HCT116 (cell line): ENCODE measurements at regions not wholly inside any gene's neighbourhood (a gene's known extent, or its start where the extent isn't known, plus 50 kb on each side); places are given as distances from the start of the nearest gene placed in this dataset.

Source experiments
- ATAC-seq: fragments of 200-7000 bp; cut with Tn5 transposase; 2 replicates; pipeline ENCODE4 v1.9.1; 2020; ENCODE audit warnings: mild to moderate bottlenecking, moderate library complexity
- BruUV-seq: library from RNA; stranded (reverse); fragments of 400-500 nt; replicated peaks from 2 replicates; lab custom pipeline; 2021; lab: Mats Ljungman, UMichigan
- CTCF ChIA-PET: fragments of 300-600 bp; sonication (Branson Sonifier 250); formaldehyde crosslinking; loops from one replicate; lab custom pipeline; 2021; ENCODE audit warnings: antibody characterized with exemption; lab: Charles Lee
- POLR2A ChIA-PET: fragments of 300-600, 350-600 bp; sonication (Branson Sonifier 250); formaldehyde crosslinking; loops from one replicate; lab custom pipeline; 2021; ENCODE audit warnings: antibody characterized with exemption; lab: Charles Lee
- RAD21 ChIA-PET, 2 experiments: fragments of 300-600 bp; sonication (Branson Sonifier 250); formaldehyde crosslinking; loops; one replicate each; lab custom pipeline; 2023; ENCODE audit warnings: low total read pairs in 2 of 2; ENCODE audit not compliant: uncharacterized antibody in 2 of 2, unreplicated experiment in 2 of 2, low non-redundant PET in 1 of 2; lab: Charles Lee
- DNase-seq: peaks from one replicate; pipeline ENCODE4 v3.0.0-alpha.2; 2010; ENCODE audit warnings: low read depth, low spot score
- H2AFZ ChIP-seq: fragments of 200-600 bp; shearing (Covaris generic), sonication (generic); 2 replicates; pipeline ENCODE4 v1.6.1; 2017; ENCODE audit warnings: low read depth, mixed run types, mixed read lengths, antibody characterized with exemption, low read length; ENCODE audit not compliant: poor library complexity, severe bottlenecking
- H3K27ac ChIP-seq: 2 replicates; pipeline ENCODE4 v1.5.1; 2012; ENCODE audit warnings: low read depth, low read length
- H3K27me3 ChIP-seq: fragments of 200-600 bp; sonication (generic); 2 replicates; pipeline ENCODE4 v1.6.1; 2016; ENCODE audit warnings: mixed run types, low read length, mixed read lengths; ENCODE audit not compliant: insufficient read depth
- H3K36me3 ChIP-seq, 2 experiments: fragments of 200-500 bp in 1 of 2; fragments of 200-600 bp in 1 of 2; sonication (Bioruptor generic) in 1 of 2; sonication (generic) in 1 of 2; 2 replicates each; pipeline versions ENCODE4 v1.5.1 to v1.6.1; 2014 to 2016; ENCODE audit warnings: low read length in 2 of 2, inconsistent platforms in 1 of 2, mixed read lengths in 1 of 2, mixed run types in 1 of 2; ENCODE audit not compliant: insufficient read depth in 2 of 2, control insufficient read depth in 1 of 2
- H3K4me1 ChIP-seq, 2 experiments: fragments of 200-600 bp in 1 of 2; sonication (generic) in 1 of 2; 2 replicates each; pipeline versions ENCODE4 v1.5.1 to v1.6.1; 2012 to 2017; ENCODE audit warnings: low read length in 2 of 2, inconsistent platforms in 1 of 2, mild to moderate bottlenecking in 1 of 2, mixed read lengths in 1 of 2, mixed run types in 1 of 2, moderate library complexity in 1 of 2; ENCODE audit not compliant: insufficient read depth in 2 of 2, control insufficient read depth in 1 of 2
- H3K4me2 ChIP-seq: fragments of 200-600 bp; sonication (generic); 2 replicates; pipeline ENCODE4 v1.6.1; 2017; ENCODE audit warnings: mixed run types, low read length, mixed read lengths
- H3K4me3 ChIP-seq, 2 experiments: fragments of 200-600 bp in 1 of 2; sonication (generic) in 1 of 2; replicated peaks in 1 of 2; 2 replicates each; pipeline ENCODE4 v1.5.1; 2011 to 2016; ENCODE audit warnings: low read length in 2 of 2, control low read depth in 1 of 2, low read depth in 1 of 2, mild to moderate bottlenecking in 1 of 2, mixed read lengths in 1 of 2, mixed run types in 1 of 2
- H3K79me2 ChIP-seq: fragments of 200-600 bp; sonication (generic); 2 replicates; pipeline ENCODE4 v1.6.1; 2017; ENCODE audit warnings: mild to moderate bottlenecking, mixed run types, low read length, moderate library complexity, mixed read lengths; ENCODE audit not compliant: insufficient read depth
- H3K9ac ChIP-seq: fragments of 200-600 bp; sonication (generic); 2 replicates; pipeline ENCODE4 v1.6.1; 2016; ENCODE audit warnings: low read length, mixed read lengths
- H3K9me2 ChIP-seq: fragments of 200-600 bp; sonication (generic), shearing (Covaris generic); 2 replicates; pipeline ENCODE4 v1.6.1; 2017; ENCODE audit warnings: mixed run types, mild to moderate bottlenecking, moderate library complexity; ENCODE audit not compliant: insufficient read depth
- H3K9me3 ChIP-seq, 2 experiments: fragments of 200-500 bp in 1 of 2; fragments of 200-600 bp in 1 of 2; sonication (Bioruptor generic) in 1 of 2; sonication (generic) in 1 of 2; 2 replicates each; pipeline ENCODE4 v1.6.1; 2014 to 2017; ENCODE audit warnings: low read length in 2 of 2, mixed read lengths in 2 of 2, inconsistent platforms in 1 of 2, low read depth in 1 of 2, mild to moderate bottlenecking in 1 of 2, mixed run types in 1 of 2, moderate library complexity in 1 of 2; ENCODE audit not compliant: control insufficient read depth in 1 of 2, insufficient read depth in 1 of 2
- H4K20me1 ChIP-seq: fragments of 200-600 bp; sonication (generic), shearing (Covaris generic); 2 replicates; pipeline ENCODE4 v1.6.1; 2017; ENCODE audit warnings: mixed run types, mild to moderate bottlenecking, moderate library complexity; ENCODE audit not compliant: insufficient read depth
- CEBPB ChIP-seq: IDR thresholded peaks from 2 replicates; pipeline ENCODE4 v1.6.1; 2012; ENCODE audit warnings: low read depth
- CTCF ChIP-seq, 3 experiments: fragments of 200-600 bp in 1 of 3; sonication (generic) in 1 of 3; IDR thresholded peaks in 2 of 3; conservative IDR thresholded peaks in 1 of 3; 2 replicates each; pipeline ENCODE4 v1.5.1; 2012 to 2017; ENCODE audit warnings: low read depth in 2 of 3, low read length in 2 of 3, antibody characterized with exemption in 1 of 3, borderline replicate concordance in 1 of 3, control low read depth in 1 of 3, mild to moderate bottlenecking in 1 of 3, mixed read lengths in 1 of 3, mixed run types in 1 of 3, moderate library complexity in 1 of 3; ENCODE audit not compliant: insufficient read depth in 1 of 3
- EZH2 ChIP-seq: fragments of 200-600 bp; sonication (generic); IDR thresholded peaks from 2 replicates; pipeline ENCODE4 v1.6.1; 2017; ENCODE audit warnings: antibody characterized with exemption, mixed run types
- FOSL1 ChIP-seq: IDR thresholded peaks from 2 replicates; pipeline ENCODE4 v1.6.1; 2012; ENCODE audit warnings: low read depth
- JUND ChIP-seq: IDR thresholded peaks from 2 replicates; pipeline ENCODE4 v1.6.1; 2012
- POLR2AphosphoS5 ChIP-seq: IDR thresholded peaks from 2 replicates; pipeline ENCODE4 v1.6.1; 2011; ENCODE audit warnings: mild to moderate bottlenecking, low read depth, low read length, moderate library complexity
- SP1 ChIP-seq: IDR thresholded peaks from 2 replicates; pipeline ENCODE4 v1.6.1; 2012; ENCODE audit warnings: low read depth
- SRF ChIP-seq: IDR thresholded peaks from 2 replicates; pipeline ENCODE4 v1.6.1; 2012; ENCODE audit warnings: low read depth
- TCF7L2 ChIP-seq: IDR thresholded peaks from 2 replicates; pipeline ENCODE4 v1.7.0; 2011; ENCODE audit warnings: borderline replicate concordance, inconsistent platforms; ENCODE audit not compliant: insufficient read depth, insufficient read length; ENCODE audit errors: extremely low read depth
- YY1 ChIP-seq: IDR thresholded peaks from 2 replicates; pipeline ENCODE4 v1.6.1; 2011; ENCODE audit warnings: low read length, low read depth, moderate library complexity, mild to moderate bottlenecking; ENCODE audit not compliant: insufficient replicate concordance; ENCODE audit errors: extremely low read depth
- ZBTB33 ChIP-seq: IDR thresholded peaks from 2 replicates; pipeline ENCODE4 v1.6.1; 2011; ENCODE audit warnings: mild to moderate bottlenecking, low read length, moderate library complexity; ENCODE audit not compliant: insufficient replicate concordance; ENCODE audit errors: extremely low read depth
- ZFX ChIP-seq: fragments of 450-650 bp; IDR thresholded peaks from 2 replicates; pipeline ENCODE4 v1.6.1; 2017
- ZNF274 ChIP-seq: fragments of 200-500 bp; sonication (Bioruptor generic); IDR thresholded peaks from 2 replicates; pipeline ENCODE4 v1.6.1; 2014; ENCODE audit warnings: mild to moderate bottlenecking, low read depth, low read length, inconsistent platforms
- intact Hi-C: fragments of 100-400 bp; cut with micrococcal nuclease; formaldehyde crosslinking; loops from 2 replicates; pipeline ENCODE4 v1.10.0; 2022

- no peak overlapping the region for H2AFZ ChIP-seq
- TF ChIP-seq CEBPB (no peak), CTCF (IDR thresholded peaks at IDR 0.05 in 2 of 3, conservative IDR thresholded peaks at IDR 0.05 in 1 of 3; ENCODE audit: borderline replicate concordance in 1 of 3, insufficient read depth in 1 of 3, low read depth in 2 of 3, low read length in 2 of 3) (no peak), ZFX (no peak), SP1 (no peak), EZH2 (no peak)
- TF ChIP-seq, all 23 proteins: peak for 0
- Histone ChIP-seq H3K79me2 (no peaks in the 10 kb centered on the region), H3K4me1 (no peaks in the 10 kb centered on the region), H3K36me3 (no peaks in the 10 kb centered on the region), H3K27me3 (no peaks in the 10 kb centered on the region), H3K9ac (no peak overlapping the region), H3K27ac (no peak overlapping the region), H3K4me3 (no peak overlapping the region), H3K9me2 (no peaks in the 10 kb centered on the region), H4K20me1 (no peaks in the 10 kb centered on the region), H3K9me3 (no peaks in the 10 kb centered on the region), H3K4me2 (no peak overlapping the region)
- DNase-seq (no peak), ATAC-seq (no peak)
- RAD21 ChIA-PET = no interaction called here
- no TSS peak for BruUV-seq
- CTCF ChIA-PET = no interaction called here
- intact Hi-C loops = no loop called here
- POLR2A ChIA-PET = no interaction called here
Observed at GRCh38 chr2:100742277-100743254, 77.4 kb upstream of the NPAS2 start.

- Histone ChIP-seq H3K4me1 (no peaks in the 10 kb centered on the region), H3K27ac (no peak overlapping the region), H2AFZ (no peak overlapping the region), H3K9ac (no peak overlapping the region), H3K27me3 (no peaks in the 10 kb centered on the region), H3K9me3 (no peaks in the 10 kb centered on the region), H4K20me1 (no peaks in the 10 kb centered on the region), H3K9me2 (no peaks in the 10 kb centered on the region), H3K4me2 (no peak overlapping the region), H3K4me3 (no peak overlapping the region), H3K36me3 (no peaks in the 10 kb centered on the region), H3K79me2 (no peaks in the 10 kb centered on the region)
- ChIA-PET CTCF (no interaction called here), RAD21 (no interaction called here), POLR2A (no interaction called here)
- intact Hi-C loops = no loop called here
- no peak for DNase-seq
- ATAC-seq = no peak
- no TSS peak for BruUV-seq
- no peak for TF ChIP-seq FOSL1
- no peak for TF ChIP-seq ZBTB33
- no peak for TF ChIP-seq SRF
- no peak for TF ChIP-seq POLR2AphosphoS5
- no peak for TF ChIP-seq YY1
- TF ChIP-seq EZH2 = no peak
- no peak for TF ChIP-seq TCF7L2
- TF ChIP-seq ZNF274 = no peak
- TF ChIP-seq JUND = no peak
- TF ChIP-seq CEBPB = no peak
Observed at GRCh38 chr2:100743741-100744140, 76.2 kb upstream of the NPAS2 start.
